K562 (cell line): ENCODE measurements at regions not wholly inside any gene's neighbourhood (a gene's known extent, or its start where the extent isn't known, plus 50 kb on each side); places are given as distances from the start of the nearest gene placed in this dataset.

Experiments used
- ATAC-seq: fragments of 200-7000 bp; cut with Tn5 transposase; 3 replicates; pipeline ENCODE4 v1.9.1; 2020; ENCODE audit warnings: moderate library complexity
- BruUV-seq: library from RNA; stranded (reverse); fragments of 400-500 nt; replicated peaks from 2 replicates; lab custom pipeline; 2021; lab: Mats Ljungman, UMichigan
- CTCF ChIA-PET: fragments of 300-600 bp; formaldehyde crosslinking; extraction: SDS; loops from one replicate; lab custom pipeline; 2021; ENCODE audit warnings: low intra/inter-chr PET ratio; lab: Yijun Ruan, JAX
- POLR2A ChIA-PET: fragments of 300-600, 350-650 bp; sonication (Branson Sonifier 250); formaldehyde crosslinking; extraction: SDS; loops from one replicate; lab custom pipeline; 2021; ENCODE audit warnings: antibody characterized with exemption, inconsistent platforms; lab: Yijun Ruan, JAX
- DNase-seq, 4 experiments: peaks; one replicate each; pipeline versions ENCODE4 v3.0.0 to v3.0.0-alpha.2; 2011 to 2018; ENCODE audit warnings: low spot score in 3 of 4, mixed read lengths in 3 of 4; ENCODE audit errors: extremely low read depth in 1 of 4
- FAIRE-seq: peaks from 2 replicates; lab custom pipeline; 2011; peaks lifted over from hg19 to GRCh38; lab: Jason Lieb, UNC
- H2AFZ ChIP-seq: 2 replicates; pipeline ENCODE4 v1.6.0; 2011; ENCODE audit warnings: low read depth, low read length, control low read depth, inconsistent platforms
- H3K27ac ChIP-seq: fragments of 200-600 bp; 3 replicates; pipeline ENCODE4 v1.8.0; 2011; ENCODE audit warnings: low read depth, mild to moderate bottlenecking, control low read depth, inconsistent platforms, low read length, moderate library complexity, mixed read lengths; ENCODE audit errors: extremely low read depth
- H3K27me3 ChIP-seq, 2 experiments: fragments of 300-600 bp in 1 of 2; 2 replicates in 1 of 2; 3 replicates in 1 of 2; pipeline versions ENCODE4 v1.6.0 to v1.8.0; 2011; ENCODE audit warnings: inconsistent platforms in 2 of 2, low read length in 2 of 2, mild to moderate bottlenecking in 1 of 2, mixed read lengths in 1 of 2, moderate library complexity in 1 of 2; ENCODE audit not compliant: control insufficient read depth in 2 of 2, insufficient read depth in 2 of 2
- H3K36me3 ChIP-seq: fragments of 300-600 bp; 3 replicates; pipeline ENCODE4 v1.8.0; 2011; ENCODE audit warnings: mild to moderate bottlenecking, low read length, inconsistent platforms; ENCODE audit not compliant: control insufficient read depth, insufficient read depth
- H3K4me1 ChIP-seq, 2 experiments: fragments of 200-600 bp in 1 of 2; replicated peaks in 1 of 2; 2 replicates in 1 of 2; 3 replicates in 1 of 2; pipeline versions ENCODE4 v1.5.1 to v1.8.0; 2011; ENCODE audit warnings: inconsistent platforms in 2 of 2, low read length in 2 of 2, mild to moderate bottlenecking in 1 of 2, mixed read lengths in 1 of 2, moderate library complexity in 1 of 2; ENCODE audit not compliant: control insufficient read depth in 2 of 2, insufficient read depth in 2 of 2
- H3K4me2 ChIP-seq: 2 replicates; pipeline ENCODE4 v1.6.1; 2011; ENCODE audit warnings: low read length, control low read depth, inconsistent platforms, mixed read lengths; ENCODE audit not compliant: insufficient read depth
- H3K4me3 ChIP-seq: fragments of 200-600 bp; sonication (generic), shearing (Covaris generic); 2 replicates; pipeline ENCODE4 v1.5.1; 2016; ENCODE audit warnings: control low read depth, inconsistent platforms
- H3K79me2 ChIP-seq: fragments of 200-600 bp; 3 replicates; pipeline ENCODE4 v1.8.0; 2011; ENCODE audit warnings: low read length, inconsistent platforms; ENCODE audit not compliant: control insufficient read depth, insufficient read depth
- H3K9ac ChIP-seq, 2 experiments: 2 replicates each; pipeline versions ENCODE4 v1.6.0 to v1.6.1; 2011; ENCODE audit warnings: low read depth in 2 of 2, low read length in 2 of 2, control low read depth in 1 of 2, inconsistent platforms in 1 of 2, mild to moderate bottlenecking in 1 of 2, mixed read lengths in 1 of 2; ENCODE audit not compliant: insufficient read depth in 1 of 2
- H3K9me1 ChIP-seq: one replicate; pipeline ENCODE4 v1.6.0; 2011; ENCODE audit warnings: inconsistent platforms, mild to moderate bottlenecking, low read length, moderate library complexity; ENCODE audit not compliant: control insufficient read depth, insufficient read depth
- H3K9me3 ChIP-seq: replicated peaks from 2 replicates; pipeline ENCODE4 v1.5.1; 2011; ENCODE audit warnings: low read depth, low read length, inconsistent platforms; ENCODE audit not compliant: control insufficient read depth, insufficient read depth
- H4K20me1 ChIP-seq: replicated peaks from 2 replicates; pipeline ENCODE4 v1.6.1; 2011; ENCODE audit warnings: low read length, inconsistent platforms, mixed read lengths; ENCODE audit not compliant: control insufficient read depth, insufficient read depth
- CREB3L1 ChIP-seq: fragments of 450-650 bp; IDR thresholded peaks from 2 replicates; pipeline ENCODE4 v1.6.1; 2014; ENCODE audit warnings: low read depth, mild to moderate bottlenecking, moderate library complexity, borderline replicate concordance
- ILF3 ChIP-seq: fragments of 450-650 bp; IDR thresholded peaks from 2 replicates; pipeline ENCODE4 v1.6.1; 2018; ENCODE audit warnings: antibody characterized with exemption, mild to moderate bottlenecking, moderate library complexity, borderline replicate concordance
- MCM7 ChIP-seq, 2 experiments: fragments of 450-650 bp; IDR thresholded peaks; 2 replicates each; pipeline ENCODE4 v1.6.1; 2016 to 2018
- in situ Hi-C: fragments of 300-500 bp; cut with MboI; formaldehyde crosslinking; loops from 4 replicates; pipeline ENCODE4 v1.15.0; 2018; ENCODE audit warnings: inconsistent platforms, mixed read lengths
- intact Hi-C: fragments of 100-400 bp; cut with micrococcal nuclease; formaldehyde crosslinking; loops from 2 replicates; pipeline ENCODE4 v1.14.2; 2022
- TF ChIP-seq, protein P1 (sequence below): sonication (generic); formaldehyde crosslinking; IDR thresholded peaks from 2 replicates; pipeline ENCODE4 v1.8.0; 2022; ENCODE audit warnings: mild to moderate bottlenecking, missing genetic modification reagents, borderline replicate concordance

- TF ChIP-seq, protein P1, sequence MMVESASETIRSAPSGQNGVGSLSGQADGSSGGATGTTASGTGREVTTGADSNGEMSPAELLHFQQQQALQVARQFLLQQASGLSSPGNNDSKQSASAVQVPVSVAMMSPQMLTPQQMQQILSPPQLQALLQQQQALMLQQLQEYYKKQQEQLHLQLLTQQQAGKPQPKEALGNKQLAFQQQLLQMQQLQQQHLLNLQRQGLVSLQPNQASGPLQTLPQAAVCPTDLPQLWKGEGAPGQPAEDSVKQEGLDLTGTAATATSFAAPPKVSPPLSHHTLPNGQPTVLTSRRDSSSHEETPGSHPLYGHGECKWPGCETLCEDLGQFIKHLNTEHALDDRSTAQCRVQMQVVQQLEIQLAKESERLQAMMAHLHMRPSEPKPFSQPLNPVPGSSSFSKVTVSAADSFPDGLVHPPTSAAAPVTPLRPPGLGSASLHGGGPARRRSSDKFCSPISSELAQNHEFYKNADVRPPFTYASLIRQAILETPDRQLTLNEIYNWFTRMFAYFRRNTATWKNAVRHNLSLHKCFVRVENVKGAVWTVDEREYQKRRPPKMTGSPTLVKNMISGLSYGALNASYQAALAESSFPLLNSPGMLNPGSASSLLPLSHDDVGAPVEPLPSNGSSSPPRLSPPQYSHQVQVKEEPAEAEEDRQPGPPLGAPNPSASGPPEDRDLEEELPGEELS (CRISPR knock-in tag), result no peak
- TF ChIP-seq MCM7 (IDR thresholded peaks at IDR 0.05) (no peak), ILF3 (no peak)
- TF ChIP-seq, all 486 proteins: peak for 5
Observed at GRCh38 chr11:38013157-38013556, 1415.1 kb upstream of the RAG2 start (continued).

- no peak for TF ChIP-seq CREB3L1
- CTCF ChIA-PET, result no interaction called here
- no peak for FAIRE-seq
Observed at GRCh38 chr11:38011496-38011895, 1413.5 kb upstream of the RAG2 start.

More at GRCh38 chr11:38011496-38011895, 1413.5 kb upstream of the RAG2 start:
- H3K4me1 ChIP-seq, result no peaks in the 10 kb centered on the region
- POLR2A ChIA-PET, result no interaction called here
- H3K9me3 ChIP-seq, result no peaks in the 10 kb centered on the region
- H4K20me1 ChIP-seq, result no peaks in the 10 kb centered on the region
- H3K36me3 ChIP-seq, result no peaks in the 10 kb centered on the region
- ATAC-seq, result no peak
- no peak overlapping the region for H3K4me2 ChIP-seq
- DNase-seq, result no peak
- H2AFZ ChIP-seq, result no peak overlapping the region
- intact Hi-C loops, result no loop called here
- H3K79me2 ChIP-seq, result no peaks in the 10 kb centered on the region
- in situ Hi-C loops, result no loop called here
- no peaks in the 10 kb centered on the region for H3K27me3 ChIP-seq
- no TSS peak for BruUV-seq
- H3K9me1 ChIP-seq, result no peaks in the 10 kb centered on the region
- no peak overlapping the region for H3K27ac ChIP-seq
- H3K4me3 ChIP-seq, result no peak overlapping the region
- no peak overlapping the region for H3K9ac ChIP-seq
